Neural progenitor cell (in vitro differentiated cells): ENCODE measurements at regions not wholly inside any gene's neighbourhood (a gene's known extent, or its start where the extent isn't known, plus 50 kb on each side); places are given as distances from the start of the nearest gene placed in this dataset.

Experiments
- CTCF ChIP-seq: fragments of 200-600 bp; sonication (generic); IDR thresholded peaks from 2 replicates; pipeline ENCODE4 v1.5.1; 2017; ENCODE audit warnings: antibody characterized with exemption, mild to moderate bottlenecking
- EZH2 ChIP-seq: fragments of 200-600 bp; sonication (generic); IDR thresholded peaks from 2 replicates; pipeline ENCODE4 v1.6.1; 2017; ENCODE audit warnings: antibody characterized with exemption, mild to moderate bottlenecking, moderate library complexity
- EZH2phosphoT487 ChIP-seq: fragments of 200-600 bp; sonication (generic); IDR thresholded peaks from 2 replicates; pipeline ENCODE4 v1.6.1; 2017; ENCODE audit warnings: antibody characterized with exemption

GRCh38 chr4:84413976-84414375, 85.1 kb downstream of the NKX6-1 start:
- TF ChIP-seq CTCF (no peak), EZH2 (no peak), EZH2phosphoT487 (no peak)
